ENCODE measurements at regions not wholly inside any gene's neighbourhood (a gene's known extent, or its start where the extent isn't known, plus 50 kb on each side); places are given as distances from the start of the nearest gene placed in this dataset.

- no CpG with 5 or more reads among the region's 9 CpGs for WGBS (ENCODE audit: insufficient coverage, insufficient read length)
- no peak for DNase-seq (ENCODE audit: low read depth, low spot score)
These were observed 364.3 kb downstream of the RNF144A start for GRCh38 chr2:7281231-7282201.

GRCh38 chr2:7286120-7286519, 368.9 kb downstream of the RNF144A start:
- no peaks in the 10 kb centered on the region for H3K4me1 ChIP-seq (ENCODE audit: control insufficient read depth, insufficient read depth, low read length)

More at GRCh38 chr2:7281231-7282201, 364.3 kb downstream of the RNF144A start:
- Histone ChIP-seq H3K4me3 (ENCODE audit: low read length) (no peak overlapping the region), H3K27ac (ENCODE audit: low read length) (no peak overlapping the region), H3K9me3 (ENCODE audit: control insufficient read depth, insufficient read depth, low read length) (no peaks in the 10 kb centered on the region), H3K36me3 (ENCODE audit: control insufficient read depth, insufficient read depth, low read length) (no peaks in the 10 kb centered on the region), H3K4me1 (ENCODE audit: control insufficient read depth, insufficient read depth, low read length) (peaks cover 2% of the 10 kb centered on the region; the same call in 1 of the 2 replicates), H3K27me3 (ENCODE audit: control insufficient read depth, insufficient read depth, low read length) (no peaks in the 10 kb centered on the region)

GRCh38 chr2:7288484-7288883, 371.3 kb downstream of the RNF144A start:
- WGBS (ENCODE audit: insufficient coverage, insufficient read length), result no CpG with 5 or more reads among the region's 4 CpGs
- DNase-seq (ENCODE audit: low read depth, low spot score), result no peak

More at GRCh38 chr2:7286120-7286519, 368.9 kb downstream of the RNF144A start:
- no peak overlapping the region for H3K27ac ChIP-seq (ENCODE audit: low read length)
- no peaks in the 10 kb centered on the region for H3K9me3 ChIP-seq (ENCODE audit: control insufficient read depth, insufficient read depth, low read length)
- no peaks in the 10 kb centered on the region for H3K36me3 ChIP-seq (ENCODE audit: control insufficient read depth, insufficient read depth, low read length)
- H3K27me3 ChIP-seq (ENCODE audit: control insufficient read depth, insufficient read depth, low read length), result no peaks in the 10 kb centered on the region
- no peak for DNase-seq (ENCODE audit: low read depth, low spot score)
- no peak overlapping the region for H3K4me3 ChIP-seq (ENCODE audit: low read length)
- no CpG with 5 or more reads among the region's 9 CpGs for WGBS (ENCODE audit: insufficient coverage, insufficient read length)

DNA sequence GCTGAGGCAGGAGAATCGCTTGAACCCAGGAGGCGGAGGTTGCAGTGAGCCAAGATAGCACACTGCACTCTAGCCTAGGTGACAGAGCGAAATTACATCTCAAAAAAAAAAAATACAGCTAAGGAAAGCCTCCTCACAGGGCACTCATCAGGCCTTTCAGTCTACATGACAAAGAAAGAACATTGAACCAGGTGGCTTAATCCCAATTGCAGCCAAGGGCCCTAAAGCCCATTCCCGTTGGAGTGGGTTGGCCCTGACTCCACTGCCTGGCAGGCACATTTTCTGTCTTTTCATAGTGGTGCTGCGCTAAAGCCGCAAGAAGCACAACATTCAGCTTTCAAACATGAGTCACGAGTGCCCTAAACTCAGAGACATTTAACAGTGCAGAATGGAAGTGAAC, 372.5 kb downstream of the RNF144A start:
- Histone ChIP-seq H3K27ac (ENCODE audit: low read length) (no peak overlapping the region), H3K27me3 (ENCODE audit: control insufficient read depth, insufficient read depth, low read length) (no peaks in the 10 kb centered on the region), H3K36me3 (ENCODE audit: control insufficient read depth, insufficient read depth, low read length) (no peaks in the 10 kb centered on the region), H3K4me1 (ENCODE audit: control insufficient read depth, insufficient read depth, low read length) (no peaks in the 10 kb centered on the region), H3K9me3 (ENCODE audit: control insufficient read depth, insufficient read depth, low read length) (no peaks in the 10 kb centered on the region), H3K4me3 (ENCODE audit: low read length) (no peak overlapping the region)
- WGBS (ENCODE audit: insufficient coverage, insufficient read length), result no CpG with 5 or more reads among the region's 7 CpGs
- no peak for DNase-seq (ENCODE audit: low read depth, low spot score)

More at GRCh38 chr2:7288484-7288883, 371.3 kb downstream of the RNF144A start:
- H3K27ac ChIP-seq (ENCODE audit: low read length), result no peak overlapping the region
- H3K9me3 ChIP-seq (ENCODE audit: control insufficient read depth, insufficient read depth, low read length), result no peaks in the 10 kb centered on the region
- no peak overlapping the region for H3K4me3 ChIP-seq (ENCODE audit: low read length)
- H3K36me3 ChIP-seq (ENCODE audit: control insufficient read depth, insufficient read depth, low read length), result no peaks in the 10 kb centered on the region
- H3K4me1 ChIP-seq (ENCODE audit: control insufficient read depth, insufficient read depth, low read length), result no peaks in the 10 kb centered on the region
- no peaks in the 10 kb centered on the region for H3K27me3 ChIP-seq (ENCODE audit: control insufficient read depth, insufficient read depth, low read length)

GRCh38 chr2:7292154-7292691, 375.0 kb downstream of the RNF144A start:
- no CpG with 5 or more reads among the region's 7 CpGs for WGBS (ENCODE audit: insufficient coverage, insufficient read length)
- H3K27ac ChIP-seq (ENCODE audit: low read length), result no peak overlapping the region
- DNase-seq (ENCODE audit: low read depth, low spot score), result no peak

GRCh38 chr2:7309582-7309981, 392.4 kb downstream of the RNF144A start:
- Histone ChIP-seq H3K36me3 (ENCODE audit: control insufficient read depth, insufficient read depth, low read length) (no peaks in the 10 kb centered on the region), H3K9me3 (ENCODE audit: control insufficient read depth, insufficient read depth, low read length) (no peaks in the 10 kb centered on the region), H3K4me1 (ENCODE audit: control insufficient read depth, insufficient read depth, low read length) (no peaks in the 10 kb centered on the region), H3K27me3 (ENCODE audit: control insufficient read depth, insufficient read depth, low read length) (no peaks in the 10 kb centered on the region), H3K4me3 (ENCODE audit: low read length) (no peak overlapping the region), H3K27ac (ENCODE audit: low read length) (no peak overlapping the region)
- DNase-seq (ENCODE audit: low read depth, low spot score), result no peak
- WGBS (ENCODE audit: insufficient coverage, insufficient read length), result no CpG with 5 or more reads among the region's 6 CpGs

More at GRCh38 chr2:7292154-7292691, 375.0 kb downstream of the RNF144A start:
- Histone ChIP-seq H3K4me1 (ENCODE audit: control insufficient read depth, insufficient read depth, low read length) (no peaks in the 10 kb centered on the region), H3K36me3 (ENCODE audit: control insufficient read depth, insufficient read depth, low read length) (no peaks in the 10 kb centered on the region), H3K4me3 (ENCODE audit: low read length) (no peak overlapping the region), H3K9me3 (ENCODE audit: control insufficient read depth, insufficient read depth, low read length) (no peaks in the 10 kb centered on the region), H3K27me3 (ENCODE audit: control insufficient read depth, insufficient read depth, low read length) (no peaks in the 10 kb centered on the region)

DNA sequence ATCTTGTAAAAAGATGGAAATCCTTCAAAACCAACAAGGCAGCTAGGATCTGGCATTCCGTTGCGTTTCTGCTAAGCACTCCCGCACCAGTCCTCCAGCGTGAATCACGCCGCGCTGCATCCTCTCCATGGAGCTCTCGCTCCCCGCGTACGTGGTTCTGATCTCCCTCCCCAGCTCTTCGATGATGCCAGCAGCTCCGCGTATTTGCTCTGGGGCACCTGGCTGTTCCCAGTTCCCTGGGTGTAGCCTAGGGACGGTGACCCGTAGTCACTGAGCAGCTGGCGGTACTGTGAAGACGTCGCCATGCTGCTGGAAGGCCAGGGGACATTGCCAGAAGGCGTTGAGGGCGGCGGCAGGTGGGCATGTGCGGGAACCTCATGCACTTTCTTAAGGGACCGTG, 407.5 kb downstream of the RNF144A start:
- Histone ChIP-seq H3K27me3 (ENCODE audit: control insufficient read depth, insufficient read depth, low read length) (no peaks in the 10 kb centered on the region), H3K9me3 (ENCODE audit: control insufficient read depth, insufficient read depth, low read length) (no peaks in the 10 kb centered on the region), H3K4me1 (ENCODE audit: control insufficient read depth, insufficient read depth, low read length) (no peaks in the 10 kb centered on the region), H3K36me3 (ENCODE audit: control insufficient read depth, insufficient read depth, low read length) (no peaks in the 10 kb centered on the region), H3K4me3 (ENCODE audit: low read length) (no peak overlapping the region), H3K27ac (ENCODE audit: low read length) (no peak overlapping the region)
- no CpG with 5 or more reads among the region's 24 CpGs for WGBS (ENCODE audit: insufficient coverage, insufficient read length)
- DNase-seq (ENCODE audit: low read depth, low spot score), result no peak

DNA sequence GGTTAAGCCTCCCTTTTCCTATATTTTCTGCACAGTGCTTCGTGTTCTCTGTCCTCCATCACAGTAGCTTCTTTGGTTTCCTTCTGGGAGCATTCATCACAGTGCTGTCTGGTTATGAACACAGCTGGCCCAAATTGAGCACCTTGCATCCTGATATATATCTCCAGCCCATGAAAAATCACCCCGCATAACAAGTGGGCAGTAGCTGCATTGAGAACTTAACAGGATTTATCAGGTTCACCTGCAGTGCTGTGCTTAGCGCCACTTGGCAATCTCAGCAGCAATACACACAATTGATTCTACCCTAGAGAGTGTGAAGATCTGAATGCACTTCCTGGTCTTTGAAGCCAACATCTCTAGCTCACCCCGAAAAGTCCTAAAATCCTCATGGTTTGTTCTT, 408.0 kb downstream of the RNF144A start:
- Histone ChIP-seq H3K27me3 (ENCODE audit: control insufficient read depth, insufficient read depth, low read length) (no peaks in the 10 kb centered on the region), H3K27ac (ENCODE audit: low read length) (no peak overlapping the region), H3K9me3 (ENCODE audit: control insufficient read depth, insufficient read depth, low read length) (no peaks in the 10 kb centered on the region), H3K36me3 (ENCODE audit: control insufficient read depth, insufficient read depth, low read length) (no peaks in the 10 kb centered on the region), H3K4me3 (ENCODE audit: low read length) (no peak overlapping the region), H3K4me1 (ENCODE audit: control insufficient read depth, insufficient read depth, low read length) (no peaks in the 10 kb centered on the region)
- no CpG with 5 or more reads among the region's 4 CpGs for WGBS (ENCODE audit: insufficient coverage, insufficient read length)
- no peak for DNase-seq (ENCODE audit: low read depth, low spot score)

GRCh38 chr2:7329465-7329864, 412.3 kb downstream of the RNF144A start:
- Histone ChIP-seq H3K9me3 (ENCODE audit: control insufficient read depth, insufficient read depth, low read length) (no peaks in the 10 kb centered on the region), H3K4me3 (ENCODE audit: low read length) (no peak overlapping the region), H3K4me1 (ENCODE audit: control insufficient read depth, insufficient read depth, low read length) (no peaks in the 10 kb centered on the region), H3K36me3 (ENCODE audit: control insufficient read depth, insufficient read depth, low read length) (no peaks in the 10 kb centered on the region; the same call in 1 of the 2 replicates), H3K27me3 (ENCODE audit: control insufficient read depth, insufficient read depth, low read length) (no peaks in the 10 kb centered on the region), H3K27ac (ENCODE audit: low read length) (no peak overlapping the region)
- no peak for DNase-seq (ENCODE audit: low read depth, low spot score)
- WGBS (ENCODE audit: insufficient coverage, insufficient read length), result no CpG with 5 or more reads among the region's 1 CpG

GRCh38 chr2:7333189-7333765, 416.1 kb downstream of the RNF144A start:
- WGBS (ENCODE audit: insufficient coverage, insufficient read length), result no CpG with 5 or more reads among the region's 2 CpGs
- no peaks in the 10 kb centered on the region for H3K9me3 ChIP-seq (ENCODE audit: control insufficient read depth, insufficient read depth, low read length)
- no peak overlapping the region for H3K27ac ChIP-seq (ENCODE audit: low read length)
- no peaks in the 10 kb centered on the region for H3K4me1 ChIP-seq (ENCODE audit: control insufficient read depth, insufficient read depth, low read length)
- no peaks in the 10 kb centered on the region for H3K27me3 ChIP-seq (ENCODE audit: control insufficient read depth, insufficient read depth, low read length)
- DNase-seq (ENCODE audit: low read depth, low spot score), result no peak
- no peaks in the 10 kb centered on the region; the same call in 1 of the 2 replicates for H3K36me3 ChIP-seq (ENCODE audit: control insufficient read depth, insufficient read depth, low read length)
- no peak overlapping the region for H3K4me3 ChIP-seq (ENCODE audit: low read length)

Data from iPS DF 6.9 (cell line).